GM21619 (cell line): ENCODE measurements at regions not wholly inside any gene's neighbourhood (a gene's known extent, or its start where the extent isn't known, plus 50 kb on each side); places are given as distances from the start of the nearest gene placed in this dataset.

Experiments
- ATAC-seq: cut with Tn5 transposase; IDR thresholded peaks from one replicate; pipeline ENCODE4 v1.9.1; 2021; ENCODE audit not compliant: unreplicated experiment

- peak; percentile 88 for ATAC-seq
Measured at GRCh38 chr10:111338805-111339204, 262.0 kb downstream of the ADRA2A start.

- ATAC-seq = no peak
Measured at GRCh38 chr10:111344804-111345203, 268.0 kb downstream of the ADRA2A start.

- no peak for ATAC-seq
Measured at GRCh38 chr10:111347386-111348013, 270.7 kb downstream of the ADRA2A start.

GRCh38 chr10:111348076-111348475, 271.2 kb downstream of the ADRA2A start:
- ATAC-seq = no peak

- no peak for ATAC-seq
Measured at GRCh38 chr10:111354859-111355258, 278.0 kb downstream of the ADRA2A start.

- no peak for ATAC-seq
Measured at GRCh38 chr10:111356571-111356970, 279.7 kb downstream of the ADRA2A start.

- ATAC-seq = no peak
Measured at GRCh38 chr10:111357859-111358258, 281.0 kb downstream of the ADRA2A start.

- ATAC-seq = peak; percentile 84
Measured at GRCh38 chr10:111360260-111360925, 283.6 kb downstream of the ADRA2A start.

- ATAC-seq = no peak
Measured at GRCh38 chr10:111367531-111367930, 290.7 kb downstream of the ADRA2A start.

- no peak for ATAC-seq
Measured at GRCh38 chr10:111370101-111370500, 293.3 kb downstream of the ADRA2A start.

GRCh38 chr10:111373696-111374095, 296.9 kb downstream of the ADRA2A start:
- no peak for ATAC-seq

- ATAC-seq = no peak
Measured at GRCh38 chr10:111379534-111380187, 302.8 kb downstream of the ADRA2A start.

- ATAC-seq = no peak
Measured at GRCh38 chr10:111384556-111384955, 307.7 kb downstream of the ADRA2A start.

GRCh38 chr10:111390813-111391563, 314.2 kb downstream of the ADRA2A start:
- no peak for ATAC-seq

GRCh38 chr10:111392159-111392558, 315.3 kb downstream of the ADRA2A start:
- no peak for ATAC-seq

- ATAC-seq = no peak
Measured at GRCh38 chr10:111392910-111393309, 316.1 kb downstream of the ADRA2A start.

- no peak for ATAC-seq
Measured at GRCh38 chr10:111410740-111411139, 333.9 kb downstream of the ADRA2A start.

- no peak for ATAC-seq
Measured at GRCh38 chr10:111425459-111425858, 348.6 kb downstream of the ADRA2A start.

- no peak for ATAC-seq
Measured at GRCh38 chr10:111429288-111430028, 352.6 kb downstream of the ADRA2A start.

GRCh38 chr10:111430070-111430469, 353.2 kb downstream of the ADRA2A start:
- no peak for ATAC-seq

GRCh38 chr10:111432588-111432987, 355.8 kb downstream of the ADRA2A start:
- no peak for ATAC-seq
